Spinal cord (tissue), 9 donors: ENCODE measurements at regions not wholly inside any gene's neighbourhood (a gene's known extent, or its start where the extent isn't known, plus 50 kb on each side); places are given as distances from the start of the nearest gene placed in this dataset.
A peak's percentile ranks its signal among the peaks of the same experiment; 100 is the strongest.

ENCODE experiments used
- DNase-seq, 6 donors: peaks; one replicate each; pipeline versions ENCODE4 v3.0.0 to v3.0.0-alpha.2; 2013 to 2015; ENCODE audit warnings: low spot score in 6 of 6, low read depth in 4 of 6
- H3K27ac ChIP-seq: one replicate; pipeline ENCODE4 v1.5.1; 2013; ENCODE audit warnings: low read depth, low read length, control low read depth
- H3K27me3 ChIP-seq: one replicate; pipeline ENCODE4 v1.6.1; 2013; ENCODE audit warnings: low read length; ENCODE audit not compliant: control insufficient read depth, insufficient read depth
- H3K36me3 ChIP-seq: one replicate; pipeline ENCODE4 v1.6.1; 2013; ENCODE audit warnings: low read length; ENCODE audit not compliant: control insufficient read depth, insufficient read depth
- H3K4me1 ChIP-seq: one replicate; pipeline ENCODE4 v1.6.1; 2013; ENCODE audit warnings: low read length; ENCODE audit not compliant: control insufficient read depth, insufficient read depth
- H3K4me3 ChIP-seq: one replicate; pipeline ENCODE4 v1.5.1; 2013; ENCODE audit warnings: low read depth, low read length, control low read depth
- H3K9me3 ChIP-seq: one replicate; pipeline ENCODE4 v1.6.1; 2013; ENCODE audit warnings: low read length; ENCODE audit not compliant: control insufficient read depth, insufficient read depth
- WGBS: methylation state at CpG from one replicate; pipeline ENCODE4 v1.1.5; 2013; ENCODE audit warnings: missing lambda C conversion rate; ENCODE audit not compliant: insufficient coverage; 5-methylcytosine and 5-hydroxymethylcytosine counted together
- donor health status: healthy.

DNA sequence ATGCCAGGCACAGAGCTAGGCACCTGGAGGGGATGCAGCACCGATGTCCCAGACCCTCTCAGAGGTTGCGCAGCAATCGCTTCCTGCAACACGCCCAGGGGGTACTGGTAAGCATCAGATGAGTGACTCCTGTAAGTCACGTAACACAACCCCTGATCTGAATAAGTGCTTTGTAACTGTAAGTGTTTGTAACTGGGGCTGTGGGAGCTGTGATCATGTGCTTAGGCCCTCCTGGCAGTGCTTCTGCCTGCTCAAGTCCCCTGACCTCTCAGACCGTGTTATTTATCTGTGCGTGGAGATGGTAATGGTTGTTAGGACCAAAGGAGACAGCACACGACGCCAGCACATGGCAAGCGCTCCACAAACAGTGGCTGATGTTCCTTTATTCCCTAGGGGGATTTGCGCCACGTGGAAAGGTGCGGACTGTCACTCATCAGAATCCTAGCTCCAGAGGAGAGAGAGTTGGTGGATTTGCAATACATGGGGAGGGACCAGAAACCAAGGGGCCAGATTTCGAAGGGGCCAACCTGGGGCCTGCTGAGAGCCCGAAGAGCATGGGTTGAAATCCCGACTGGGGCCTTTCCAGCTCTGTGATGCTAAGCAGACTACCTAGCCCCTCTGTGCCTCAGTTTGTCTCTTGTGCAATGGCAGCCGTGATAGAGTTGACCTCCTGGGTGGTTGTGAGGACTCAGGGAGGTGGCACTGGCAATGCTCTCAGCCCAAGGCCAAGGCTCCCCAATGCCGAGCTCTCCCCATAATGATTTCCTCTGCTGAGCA, 151.8 kb downstream of the IRF8 start:
- H3K4me1 ChIP-seq, result peaks cover 19% of the 10 kb centered on the region
- peak in 1 of 6 donors; percentile 33 for DNase-seq
- H3K27ac ChIP-seq, result no peak overlapping the region
- H3K9me3 ChIP-seq, result no peaks in the 10 kb centered on the region
- no peaks in the 10 kb centered on the region for H3K36me3 ChIP-seq
- peaks cover 23% of the 10 kb centered on the region for H3K27me3 ChIP-seq
- WGBS, result 90% methylated on average over 15 of the region's 18 CpGs
- H3K4me3 ChIP-seq, result no peak overlapping the region

DNA sequence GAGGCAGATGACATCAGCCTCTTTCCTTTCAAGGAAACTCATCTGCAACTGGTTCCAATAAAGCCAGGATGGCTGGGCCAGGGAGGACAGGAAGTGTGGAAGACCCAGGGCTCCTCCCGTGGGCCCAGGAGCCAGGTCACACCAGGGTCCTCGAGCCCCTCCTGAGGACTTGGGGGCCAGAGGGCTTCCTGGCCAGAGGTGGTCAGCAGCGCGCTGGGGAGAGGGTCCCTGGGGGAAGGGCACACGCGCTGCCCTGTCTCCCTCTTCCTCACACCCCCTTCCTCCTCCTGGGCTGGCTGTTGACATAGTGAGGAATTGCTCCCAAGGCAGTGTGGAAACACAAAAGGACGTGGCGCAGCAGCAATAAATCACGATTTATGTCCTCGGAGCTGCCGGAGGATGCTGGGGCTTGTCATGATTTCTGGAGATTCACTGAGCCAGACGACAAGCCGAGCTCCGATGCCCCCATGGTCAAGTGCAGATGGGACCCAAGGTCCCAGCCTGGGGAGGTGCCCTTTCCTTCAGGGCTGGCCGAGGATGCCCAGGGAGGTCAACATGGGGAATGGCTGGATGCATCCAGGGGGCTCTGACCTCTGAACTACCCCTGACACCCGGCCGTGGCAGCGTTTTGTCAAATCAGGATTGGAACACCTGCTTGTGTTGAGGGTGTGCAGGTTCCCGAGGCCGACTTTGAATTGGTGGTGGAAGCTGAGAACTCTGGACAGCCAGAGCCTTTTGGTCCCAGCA, 152.6 kb downstream of the IRF8 start:
- DNase-seq, result peak in 1 of 6 donors; percentile 81

DNA sequence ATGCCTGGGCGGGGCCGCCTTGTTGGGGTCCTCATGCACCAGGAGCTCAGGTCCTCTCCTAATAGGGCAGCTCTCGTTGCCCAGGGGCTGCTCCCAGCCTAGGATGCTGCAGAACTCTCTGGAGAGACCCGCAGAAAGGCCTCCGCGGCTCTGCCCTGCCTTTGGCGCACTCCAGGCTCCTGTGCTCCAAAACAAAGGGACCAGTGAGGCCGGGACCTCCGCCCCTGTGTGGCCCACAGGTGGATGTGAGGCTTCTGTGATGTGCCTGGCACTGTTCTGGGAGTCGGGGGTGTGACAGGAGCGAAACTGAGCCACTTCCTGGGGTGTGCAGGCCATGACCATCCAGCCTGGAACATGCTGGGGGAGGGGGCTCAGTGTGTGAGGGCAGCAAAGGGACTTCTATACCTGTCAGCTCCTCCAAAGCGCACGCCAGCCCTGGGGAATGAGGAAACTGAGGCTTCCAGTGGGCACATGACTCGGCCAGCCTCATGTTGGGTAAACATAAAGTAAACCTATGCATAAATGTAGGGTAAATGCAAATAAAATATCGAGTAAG, 153.2 kb downstream of the IRF8 start:
- 75% methylated on average over 10 of the region's 15 CpGs for WGBS
- Histone ChIP-seq H3K9me3 (no peaks in the 10 kb centered on the region), H3K27me3 (peaks cover 20% of the 10 kb centered on the region), H3K4me3 (no peak overlapping the region), H3K27ac (no peak overlapping the region), H3K4me1 (peaks cover 19% of the 10 kb centered on the region), H3K36me3 (no peaks in the 10 kb centered on the region)
- DNase-seq, result no peak

More for the DNA sequence above, 152.6 kb downstream of the IRF8 start:
- no peak overlapping the region for H3K4me3 ChIP-seq
- no peak overlapping the region for H3K27ac ChIP-seq
- H3K4me1 ChIP-seq, result peaks cover 19% of the 10 kb centered on the region
- no peaks in the 10 kb centered on the region for H3K9me3 ChIP-seq
- peaks cover 23% of the 10 kb centered on the region for H3K27me3 ChIP-seq
- H3K36me3 ChIP-seq, result no peaks in the 10 kb centered on the region
- 13% methylated on average over 14 of the region's 20 CpGs for WGBS

DNA sequence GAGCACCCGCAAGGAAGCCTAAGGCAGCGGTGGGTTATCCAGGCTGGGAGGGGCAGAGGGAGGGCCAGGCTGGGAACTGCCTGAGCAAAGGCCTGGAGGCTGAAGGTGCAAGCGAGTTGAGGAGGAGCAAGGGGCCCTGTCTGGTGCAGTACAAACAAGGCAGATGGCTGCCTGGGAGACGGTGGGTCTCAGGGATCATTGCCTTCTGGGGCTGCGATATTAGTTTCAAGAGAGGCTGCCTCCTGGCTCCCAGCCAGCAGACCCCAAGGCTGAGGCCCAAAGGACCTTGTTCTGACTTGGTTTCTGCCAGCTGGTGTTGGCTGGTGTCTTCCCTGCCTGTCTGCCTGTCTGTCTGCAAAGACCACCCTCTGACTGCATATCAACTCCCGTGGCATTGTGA, 154.0 kb downstream of the IRF8 start:
- no peak for DNase-seq
- H3K27ac ChIP-seq, result no peak overlapping the region
- no peaks in the 10 kb centered on the region for H3K36me3 ChIP-seq
- 76% methylated on average over 5 of the region's 6 CpGs for WGBS
- H3K27me3 ChIP-seq, result peaks cover 18% of the 10 kb centered on the region
- peaks cover 19% of the 10 kb centered on the region for H3K4me1 ChIP-seq
- H3K9me3 ChIP-seq, result no peaks in the 10 kb centered on the region
- no peak overlapping the region for H3K4me3 ChIP-seq

DNA sequence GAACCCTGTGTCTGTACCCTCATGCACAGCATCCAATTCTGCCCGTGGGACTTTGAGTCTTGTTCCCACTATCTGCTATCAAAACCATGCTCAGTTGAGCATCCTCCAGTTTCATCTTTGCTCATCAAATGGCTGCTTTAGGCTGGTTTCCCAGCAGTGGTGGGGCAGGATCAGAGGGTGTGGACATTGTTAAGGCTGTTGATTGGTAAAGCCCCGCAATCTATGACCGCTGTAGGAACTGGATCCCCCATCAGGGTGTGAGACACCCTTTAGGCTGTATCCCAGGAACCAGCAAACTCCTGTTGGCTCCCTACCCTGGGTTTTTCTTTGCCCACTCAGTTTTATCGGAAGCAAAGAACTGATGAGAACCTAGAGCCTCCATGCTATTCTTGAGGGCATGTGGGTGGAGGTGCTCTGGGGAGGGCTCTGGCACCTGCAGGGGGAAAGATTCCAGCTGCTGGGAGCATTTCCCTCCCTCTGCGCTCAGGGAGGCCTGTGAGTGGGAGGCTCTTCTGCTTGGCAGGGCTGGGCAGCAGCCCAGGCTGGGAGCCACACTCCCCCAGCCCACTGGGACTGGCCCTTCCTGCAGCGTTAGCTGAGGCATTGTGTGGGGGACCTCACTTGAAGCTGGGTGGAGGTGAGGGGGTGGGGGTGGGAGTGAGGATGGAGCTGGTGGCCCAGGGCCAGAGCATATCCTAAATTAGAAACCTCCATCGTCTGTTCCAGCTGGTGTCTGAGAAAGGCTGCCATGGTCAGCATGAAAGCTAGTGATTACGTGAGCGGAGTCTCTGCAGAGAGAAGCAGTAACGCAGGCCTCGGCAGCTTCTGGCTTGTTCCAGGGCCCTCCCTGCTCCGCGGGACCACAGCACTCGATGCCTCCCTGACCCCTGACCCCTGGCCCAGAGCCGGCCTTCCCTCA, 160.6 kb downstream of the IRF8 start:
- no peak overlapping the region for H3K4me3 ChIP-seq
- peak overlapping the region; percentile 16 for H3K27ac ChIP-seq
- peak in 2 of 6 donors; percentile 64 to 67 for DNase-seq
- no peaks in the 10 kb centered on the region for H3K9me3 ChIP-seq
- WGBS, result 56% methylated on average over 12 of the region's 15 CpGs
- H3K4me1 ChIP-seq, result peaks cover 31% of the 10 kb centered on the region
- H3K27me3 ChIP-seq, result no peaks in the 10 kb centered on the region
- no peaks in the 10 kb centered on the region for H3K36me3 ChIP-seq

DNA sequence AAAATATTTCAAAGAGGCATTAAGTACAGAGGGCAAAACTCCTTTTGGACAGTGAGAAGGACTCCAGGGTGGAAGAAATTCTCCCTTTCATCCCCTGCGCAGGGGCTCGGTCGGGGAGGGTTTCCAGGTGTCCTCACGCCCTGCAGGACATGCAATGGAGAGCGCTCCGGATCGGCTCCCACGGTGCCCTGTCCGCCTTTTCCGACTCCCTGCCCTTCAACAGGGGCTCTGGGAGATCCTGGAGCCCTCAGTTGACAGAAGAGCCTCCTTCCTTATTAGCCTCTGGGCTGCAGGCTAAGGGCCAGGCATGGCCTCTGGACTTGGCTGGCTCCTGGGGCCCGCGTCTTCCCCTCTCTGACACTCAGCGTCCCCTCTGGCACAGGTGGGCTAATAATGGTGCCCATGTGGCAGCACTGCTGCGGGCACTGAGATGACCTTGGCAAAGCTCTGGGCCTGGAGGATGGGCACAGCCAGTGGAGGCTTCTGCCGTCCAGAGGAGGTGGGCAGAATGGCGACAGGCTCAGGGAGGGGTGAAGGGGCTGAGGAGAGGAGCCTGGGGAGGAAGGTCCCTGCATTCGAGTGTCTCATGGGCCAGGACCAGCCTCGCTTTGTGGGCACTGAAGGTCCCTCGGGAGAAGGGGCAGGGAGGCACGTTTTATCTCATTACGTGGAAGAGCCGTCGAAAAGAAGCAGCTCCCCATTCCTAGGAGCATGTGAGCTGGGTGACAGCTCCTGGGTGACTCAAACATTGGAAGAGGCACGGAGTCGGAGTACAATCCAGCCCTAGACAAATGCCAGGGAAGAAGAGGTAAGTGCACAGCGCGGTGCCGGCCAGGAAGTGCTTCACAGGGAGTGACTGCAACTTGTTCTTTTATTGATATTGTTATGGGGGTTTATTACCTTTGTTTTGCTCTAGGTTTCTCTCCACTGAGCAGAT, 161.7 kb downstream of the IRF8 start:
- H3K27me3 ChIP-seq, result no peaks in the 10 kb centered on the region
- H3K36me3 ChIP-seq, result no peaks in the 10 kb centered on the region
- H3K27ac ChIP-seq, result peak overlapping the region; percentile 16
- H3K4me1 ChIP-seq, result peaks cover 31% of the 10 kb centered on the region
- DNase-seq, result no peak
- WGBS, result 89% methylated on average over 24 of the region's 28 CpGs
- H3K9me3 ChIP-seq, result no peaks in the 10 kb centered on the region
- no peak overlapping the region for H3K4me3 ChIP-seq

DNA sequence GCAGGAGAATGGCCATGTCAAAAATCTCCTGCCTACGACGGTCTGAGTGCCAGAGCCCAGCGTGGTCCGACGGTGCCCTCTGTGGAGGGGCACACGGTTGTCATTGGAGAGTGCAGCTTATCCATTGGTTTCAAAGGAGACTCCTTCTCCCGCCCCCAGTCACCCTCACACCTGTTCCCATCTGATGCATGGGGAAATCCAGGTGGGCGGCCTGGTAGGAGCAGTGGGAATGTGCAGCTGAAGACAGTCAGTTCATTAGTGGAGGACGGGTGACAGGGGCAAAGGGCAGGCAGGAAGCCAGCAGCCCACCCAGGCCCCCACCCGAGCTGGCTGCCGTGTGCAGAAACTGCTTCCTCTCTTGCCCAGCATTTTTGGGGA, 162.3 kb downstream of the IRF8 start:
- H3K4me3 ChIP-seq, result no peak overlapping the region
- 71% methylated on average over 6 of the region's 11 CpGs for WGBS
- no peak overlapping the region for H3K27ac ChIP-seq
- DNase-seq, result no peak
- H3K4me1 ChIP-seq, result peaks cover 31% of the 10 kb centered on the region
- H3K36me3 ChIP-seq, result no peaks in the 10 kb centered on the region
- no peaks in the 10 kb centered on the region for H3K27me3 ChIP-seq
- H3K9me3 ChIP-seq, result no peaks in the 10 kb centered on the region

DNA sequence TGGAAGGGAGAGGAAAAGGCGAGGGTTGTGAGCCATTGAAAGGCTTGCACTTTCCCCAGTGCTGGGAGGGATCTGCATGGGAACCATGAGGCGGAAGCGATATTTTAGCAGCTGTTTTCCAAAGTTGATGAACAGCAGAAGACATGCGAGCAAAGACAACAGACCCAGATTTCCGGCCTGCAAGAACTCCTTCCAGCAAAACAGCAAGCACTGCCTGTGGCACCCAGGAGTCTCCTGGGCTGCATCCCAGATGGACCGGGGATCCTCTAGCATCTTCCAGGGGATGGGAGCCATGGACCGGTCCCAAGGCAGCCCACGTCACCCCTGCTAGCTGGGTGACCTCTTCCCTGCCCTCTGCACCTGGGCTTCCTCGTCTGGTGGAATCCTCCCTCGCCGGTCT, 162.8 kb downstream of the IRF8 start:
- no peaks in the 10 kb centered on the region for H3K36me3 ChIP-seq
- peak in 1 of 6 donors; percentile 39 for DNase-seq
- H3K4me3 ChIP-seq, result no peak overlapping the region
- H3K9me3 ChIP-seq, result no peaks in the 10 kb centered on the region
- H3K4me1 ChIP-seq, result peaks cover 31% of the 10 kb centered on the region
- H3K27ac ChIP-seq, result no peak overlapping the region
- 81% methylated on average over 9 of the region's 11 CpGs for WGBS
- peaks cover 2% of the 10 kb centered on the region for H3K27me3 ChIP-seq
